Esophagus muscularis mucosa (tissue), 4 donors: ENCODE measurements at regions not wholly inside any gene's neighbourhood (a gene's known extent, or its start where the extent isn't known, plus 50 kb on each side); places are given as distances from the start of the nearest gene placed in this dataset.

Source experiments
- DNase-seq: peaks from one replicate; pipeline ENCODE4 v3.0.0-alpha.2; 2017; ENCODE audit errors: extremely low spot score
- H3K27ac ChIP-seq, 4 donors: fragments of 200-600 bp; sonication (generic); replicated peaks in 1 of 4; 1 replicate in 3 of 4; 2 replicates in 1 of 4; pipeline ENCODE4 v1.5.1; 2016 to 2019; ENCODE audit warnings: mild to moderate bottlenecking in 1 of 4
- H3K27me3 ChIP-seq, 4 donors: fragments of 200-600 bp; sonication (generic); one replicate each; pipeline versions ENCODE4 v1.5.1 to v1.6.0; 2016 to 2019
- H3K36me3 ChIP-seq, 4 donors: fragments of 200-600 bp; sonication (generic); one replicate each; pipeline ENCODE4 v1.5.1; 2016 to 2019
- H3K4me1 ChIP-seq, 4 donors: fragments of 200-600 bp; sonication (generic); one replicate each; pipeline ENCODE4 v1.5.1; 2016 to 2019
- H3K4me3 ChIP-seq, 4 donors: fragments of 200-600 bp; sonication (generic); 1 replicate in 2 of 4; 2 replicates in 2 of 4; pipeline ENCODE4 v1.5.1; 2016 to 2019; ENCODE audit warnings: mild to moderate bottlenecking in 4 of 4, moderate library complexity in 1 of 4
- H3K9me3 ChIP-seq, 4 donors: fragments of 200-600 bp; sonication (generic); 1 replicate in 3 of 4; 2 replicates in 1 of 4; pipeline ENCODE4 v1.5.1; 2016 to 2019
- EP300 ChIP-seq: sonication (generic); formaldehyde crosslinking; IDR thresholded peaks from one replicate; pipeline ENCODE4 v1.6.1; 2017; ENCODE audit warnings: antibody characterized with exemption
- POLR2A ChIP-seq: fragments of 450-650 bp; IDR thresholded peaks from one replicate; pipeline ENCODE4 v1.6.1; 2017; ENCODE audit warnings: antibody characterized with exemption, moderate library complexity, mild to moderate bottlenecking, low read depth
- POLR2AphosphoS5 ChIP-seq, 2 donors: sonication (generic); formaldehyde crosslinking; IDR thresholded peaks; one replicate each; pipeline ENCODE4 v1.6.1; 2017; ENCODE audit warnings: antibody characterized with exemption in 2 of 2
- WGBS: methylation state at CpG from one replicate; pipeline ENCODE4 v1.1.5; 2018; 5-methylcytosine and 5-hydroxymethylcytosine counted together
- intact Hi-C: fragments of 100-400 bp; cut with DNase I; formaldehyde crosslinking; loops from one replicate; pipeline ENCODE4 v1.15.1; 2023
- TF ChIP-seq, protein P1 (sequence below), 3 experiments: fragments of 200-600 bp in 2 of 3; fragments of 450-650 bp in 1 of 3; sonication (generic) in 2 of 3; IDR thresholded peaks; one replicate each; pipeline ENCODE4 v1.5.1; 2017 to 2019; ENCODE audit warnings: antibody characterized with exemption in 3 of 3, mild to moderate bottlenecking in 2 of 3, moderate library complexity in 1 of 3

DNA sequence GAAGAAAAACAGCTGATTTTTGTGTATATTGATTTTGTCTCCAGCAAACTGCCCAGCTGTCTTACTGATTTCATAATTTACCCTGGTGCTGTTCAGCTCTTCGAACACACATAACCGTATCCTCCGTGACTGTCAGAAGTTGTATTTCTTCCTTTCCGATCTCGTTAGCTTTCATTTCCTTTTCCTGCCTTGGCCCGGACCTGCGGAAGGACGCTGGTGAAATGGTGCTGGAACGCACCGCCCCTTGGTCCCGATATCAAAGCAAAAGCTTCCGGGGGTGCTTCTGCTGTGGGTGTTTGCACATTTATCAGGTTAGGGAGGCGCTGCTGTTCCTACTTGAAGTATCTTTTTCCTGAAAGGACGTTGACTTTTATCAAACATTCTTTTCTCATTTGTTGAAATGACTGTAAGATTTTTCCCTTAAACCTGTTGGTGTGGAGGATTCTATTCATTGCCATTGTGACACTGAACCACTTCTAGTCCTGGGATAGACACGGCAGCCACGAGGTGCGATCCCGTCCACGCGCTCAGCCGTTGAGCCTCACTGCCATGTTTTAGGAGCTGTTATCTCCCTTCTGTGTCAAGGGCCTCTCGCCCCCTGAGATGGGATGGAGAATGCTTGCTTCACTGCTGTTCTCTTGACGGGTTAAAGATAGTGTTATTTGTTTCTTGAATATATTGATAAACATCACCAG, 72.6 kb downstream of the FOXL3 start:
- peaks cover 0 to 70% (median 6%) of the 10 kb centered on the region in 4 donors for H3K27me3 ChIP-seq
- intact Hi-C loops, result no loop called here
- TF ChIP-seq POLR2A, result no peak
- peak in 1 of 2 donors; percentile 11 for TF ChIP-seq POLR2AphosphoS5 (IDR thresholded peaks at IDR 0.05)
- TF ChIP-seq, protein P1, sequence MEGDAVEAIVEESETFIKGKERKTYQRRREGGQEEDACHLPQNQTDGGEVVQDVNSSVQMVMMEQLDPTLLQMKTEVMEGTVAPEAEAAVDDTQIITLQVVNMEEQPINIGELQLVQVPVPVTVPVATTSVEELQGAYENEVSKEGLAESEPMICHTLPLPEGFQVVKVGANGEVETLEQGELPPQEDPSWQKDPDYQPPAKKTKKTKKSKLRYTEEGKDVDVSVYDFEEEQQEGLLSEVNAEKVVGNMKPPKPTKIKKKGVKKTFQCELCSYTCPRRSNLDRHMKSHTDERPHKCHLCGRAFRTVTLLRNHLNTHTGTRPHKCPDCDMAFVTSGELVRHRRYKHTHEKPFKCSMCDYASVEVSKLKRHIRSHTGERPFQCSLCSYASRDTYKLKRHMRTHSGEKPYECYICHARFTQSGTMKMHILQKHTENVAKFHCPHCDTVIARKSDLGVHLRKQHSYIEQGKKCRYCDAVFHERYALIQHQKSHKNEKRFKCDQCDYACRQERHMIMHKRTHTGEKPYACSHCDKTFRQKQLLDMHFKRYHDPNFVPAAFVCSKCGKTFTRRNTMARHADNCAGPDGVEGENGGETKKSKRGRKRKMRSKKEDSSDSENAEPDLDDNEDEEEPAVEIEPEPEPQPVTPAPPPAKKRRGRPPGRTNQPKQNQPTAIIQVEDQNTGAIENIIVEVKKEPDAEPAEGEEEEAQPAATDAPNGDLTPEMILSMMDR (IDR thresholded peaks at IDR 0.05), result no peak
- TF ChIP-seq EP300, result no peak
- H3K9me3 ChIP-seq, result peaks cover 0 to 8% (median 7%) of the 10 kb centered on the region in 4 donors
- H3K4me3 ChIP-seq, result peak overlapping the region; percentile 8 to 37 (median 16)
- DNase-seq, result no peak
- H3K27ac ChIP-seq, result no peak overlapping the region
- no peaks in the 10 kb centered on the region for H3K36me3 ChIP-seq
- WGBS, result 52% methylated on average over 23 of the region's 23 CpGs
- H3K4me1 ChIP-seq, result peaks cover 3 to 26% (median 5%) of the 10 kb centered on the region in 4 donors

DNA sequence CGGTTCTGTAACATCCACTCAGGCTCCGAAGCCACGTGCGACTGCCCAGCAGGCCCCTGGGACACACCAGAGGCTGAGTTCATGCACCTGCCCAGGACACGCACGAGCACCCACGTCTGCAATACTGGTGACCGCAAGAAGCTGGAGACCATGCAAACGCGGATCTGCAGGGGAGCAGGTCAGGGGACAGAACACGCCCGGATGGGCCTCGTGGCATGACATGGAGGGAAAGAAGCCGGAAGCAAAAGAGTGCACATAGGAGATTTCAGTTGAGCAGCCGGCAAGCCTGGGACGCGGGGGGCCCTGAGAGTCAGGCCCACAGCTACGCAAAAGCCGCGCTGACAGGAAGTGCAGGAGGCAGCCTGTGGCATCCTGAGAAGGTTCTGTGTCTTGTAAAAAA, 73.7 kb downstream of the FOXL3 start:
- Histone ChIP-seq H3K4me1 (peaks cover 3 to 26% (median 5%) of the 10 kb centered on the region in 4 donors), H3K27me3 (peaks cover 0 to 60% (median 6%) of the 10 kb centered on the region in 4 donors), H3K4me3 (no peak overlapping the region), H3K9me3 (peaks cover 0 to 2% (median under 1%) of the 10 kb centered on the region in 4 donors), H3K36me3 (no peaks in the 10 kb centered on the region), H3K27ac (no peak overlapping the region)
- intact Hi-C loops, result no loop called here
- WGBS, result 94% methylated on average over 13 of the region's 20 CpGs
- TF ChIP-seq POLR2A (no peak), POLR2AphosphoS5 (IDR thresholded peaks at IDR 0.05) (no peak), EP300 (no peak)
- TF ChIP-seq, protein P1 (IDR thresholded peaks at IDR 0.05), result no peak
- DNase-seq, result no peak

DNA sequence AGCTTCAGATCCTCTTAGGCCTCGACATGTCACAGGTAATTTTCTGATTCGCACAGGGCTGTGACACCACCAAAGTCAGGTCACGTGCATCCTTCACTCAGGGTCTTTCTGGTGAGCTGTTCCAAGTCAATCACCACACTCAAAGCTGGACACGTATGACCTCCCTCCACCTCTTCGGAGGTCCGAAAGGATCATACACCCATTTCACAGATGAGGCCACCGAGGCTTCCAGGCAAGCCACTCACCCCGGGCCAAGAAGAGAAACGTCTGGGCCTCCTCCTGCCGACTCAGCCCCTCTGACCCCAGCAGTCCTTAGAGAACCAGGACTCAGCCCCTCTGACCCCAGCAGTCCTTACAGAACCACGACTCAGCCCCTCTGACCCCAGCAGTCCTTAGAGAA, 74.6 kb downstream of the FOXL3 start:
- DNase-seq, result no peak
- 93% methylated on average over 9 of the region's 11 CpGs for WGBS
- Histone ChIP-seq H3K4me1 (peaks cover 3 to 26% (median 5%) of the 10 kb centered on the region in 4 donors), H3K9me3 (no peaks in the 10 kb centered on the region), H3K27ac (no peak overlapping the region), H3K4me3 (no peak overlapping the region), H3K27me3 (peaks cover 0 to 51% (median 6%) of the 10 kb centered on the region in 4 donors), H3K36me3 (no peaks in the 10 kb centered on the region)
- intact Hi-C loops, result no loop called here
- TF ChIP-seq POLR2A, result no peak
- TF ChIP-seq POLR2AphosphoS5 (IDR thresholded peaks at IDR 0.05), result no peak
- TF ChIP-seq, protein P1 (IDR thresholded peaks at IDR 0.05), result no peak
- no peak for TF ChIP-seq EP300

DNA sequence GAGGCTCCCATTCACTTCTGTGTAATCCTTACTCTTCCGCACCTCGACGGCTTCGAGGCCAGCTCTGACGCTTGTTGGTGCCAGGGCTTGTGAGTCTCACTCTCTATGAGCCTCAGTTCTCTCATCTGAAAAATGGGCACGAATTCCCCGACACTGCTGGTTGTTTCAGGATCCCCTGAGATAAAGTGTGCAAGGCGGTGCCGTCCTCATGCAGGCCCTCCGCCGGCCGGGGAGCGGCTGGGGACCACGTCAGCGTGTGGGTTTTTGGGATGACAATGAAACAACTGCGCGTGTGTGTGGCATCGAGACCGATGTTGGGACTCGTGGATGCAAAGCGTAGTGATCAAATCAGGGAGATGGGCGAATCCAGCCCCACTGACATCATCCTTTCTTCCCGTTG, 75.6 kb downstream of the FOXL3 start:
- TF ChIP-seq POLR2AphosphoS5 (IDR thresholded peaks at IDR 0.05) (no peak), EP300 (no peak), POLR2A (no peak)
- TF ChIP-seq, protein P1 (IDR thresholded peaks at IDR 0.05), result no peak
- Histone ChIP-seq H3K27me3 (peaks cover 0 to 40% (median 3%) of the 10 kb centered on the region in 4 donors), H3K9me3 (no peaks in the 10 kb centered on the region), H3K27ac (no peak overlapping the region), H3K4me1 (peaks cover 3 to 17% (median 5%) of the 10 kb centered on the region in 4 donors), H3K4me3 (no peak overlapping the region), H3K36me3 (no peaks in the 10 kb centered on the region)
- DNase-seq, result no peak
- intact Hi-C loops, result no loop called here
- WGBS, result 91% methylated on average over 23 of the region's 23 CpGs
